Hepatocyte (in vitro differentiated cells): ENCODE measurements at regions not wholly inside any gene's neighbourhood (a gene's known extent, or its start where the extent isn't known, plus 50 kb on each side); places are given as distances from the start of the nearest gene placed in this dataset.

Experiments used
- DNase-seq: peaks from one replicate; pipeline ENCODE4 v3.0.0-alpha.2; 2016; ENCODE audit warnings: low spot score
- H2AFZ ChIP-seq: fragments of 200-600 bp; sonication (generic); 2 replicates; pipeline ENCODE4 v1.6.0; 2016; ENCODE audit warnings: antibody characterized with exemption, mild to moderate bottlenecking
- H3K27ac ChIP-seq: fragments of 200-600 bp; sonication (generic); 2 replicates; pipeline ENCODE4 v1.5.1; 2016; ENCODE audit warnings: mild to moderate bottlenecking
- H3K27me3 ChIP-seq: fragments of 200-600 bp; sonication (generic); 2 replicates; pipeline ENCODE4 v1.6.1; 2016
- H3K36me3 ChIP-seq: fragments of 200-600 bp; sonication (generic); replicated peaks from 2 replicates; pipeline ENCODE4 v1.5.1; 2016; ENCODE audit warnings: low read depth; ENCODE audit not compliant: insufficient read depth
- H3K4me1 ChIP-seq: fragments of 200-600 bp; sonication (generic); 2 replicates; pipeline ENCODE4 v1.5.1; 2016; ENCODE audit warnings: mild to moderate bottlenecking, moderate library complexity; ENCODE audit not compliant: insufficient read depth
- H3K4me2 ChIP-seq: fragments of 200-600 bp; sonication (generic); 2 replicates; pipeline ENCODE4 v1.6.0; 2016
- H3K4me3 ChIP-seq: fragments of 200-600 bp; sonication (generic); 2 replicates; pipeline ENCODE4 v1.5.1; 2016; ENCODE audit warnings: mild to moderate bottlenecking
- H3K79me2 ChIP-seq: fragments of 200-600 bp; sonication (generic); 2 replicates; pipeline ENCODE4 v1.6.0; 2017; ENCODE audit warnings: mild to moderate bottlenecking
- H3K9me2 ChIP-seq: fragments of 200-600 bp; sonication (generic); replicated peaks from 2 replicates; pipeline ENCODE4 v1.6.0; 2017; ENCODE audit warnings: mild to moderate bottlenecking; ENCODE audit not compliant: insufficient read depth
- H3K9me3 ChIP-seq: fragments of 200-600 bp; sonication (generic); 2 replicates; pipeline ENCODE4 v1.5.1; 2016; ENCODE audit warnings: low read depth, mild to moderate bottlenecking
- H4K20me1 ChIP-seq: fragments of 200-600 bp; sonication (generic); 2 replicates; pipeline ENCODE4 v1.6.0; 2016; ENCODE audit warnings: mild to moderate bottlenecking; ENCODE audit not compliant: insufficient read depth, poor library complexity, severe bottlenecking
- EZH2 ChIP-seq: fragments of 200-600 bp; sonication (generic); IDR thresholded peaks from 2 replicates; pipeline ENCODE4 v1.6.1; 2016; ENCODE audit warnings: antibody characterized with exemption, mild to moderate bottlenecking, borderline replicate concordance
- EZH2phosphoT487 ChIP-seq: fragments of 200-600 bp; sonication (generic); IDR thresholded peaks from one replicate; pipeline ENCODE4 v1.6.1; 2018; ENCODE audit warnings: antibody characterized with exemption, mild to moderate bottlenecking, low read depth, moderate library complexity; ENCODE audit not compliant: unreplicated experiment, severe bottlenecking
- WGBS: methylation state at CpG from one replicate; pipeline ENCODE4 v1.1.6; 2016; ENCODE audit warnings: low lambda C conversion rate; ENCODE audit errors: missing lambda C conversion rate; 5-methylcytosine and 5-hydroxymethylcytosine counted together
- TF ChIP-seq, protein P1 (sequence below): fragments of 200-600 bp; sonication (generic); IDR thresholded peaks from 2 replicates; pipeline ENCODE4 v1.5.1; 2016; ENCODE audit warnings: antibody characterized with exemption, mild to moderate bottlenecking; ENCODE audit not compliant: poor library complexity

DNA sequence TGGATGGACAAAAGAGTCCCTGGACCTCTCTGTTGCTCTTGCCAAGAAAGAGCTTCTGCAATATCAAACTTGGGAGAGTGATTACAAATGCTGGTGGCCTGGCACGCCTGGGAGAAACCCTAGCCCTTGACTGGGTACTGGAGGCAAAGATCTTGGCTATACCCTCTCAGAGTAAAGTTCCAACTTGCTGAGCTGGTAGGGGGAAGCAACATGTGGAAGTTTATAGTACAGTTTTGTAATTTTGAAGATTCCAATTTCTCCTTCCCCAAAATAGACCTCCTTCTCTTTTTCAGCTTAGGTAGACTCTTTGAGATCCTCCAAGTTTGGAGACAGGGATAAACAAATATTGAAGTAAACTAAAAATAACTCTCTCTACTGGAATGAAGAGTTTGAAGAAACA is 645.3 kb downstream of the NR4A2 start:
- Histone ChIP-seq H3K4me1 (no peaks in the 10 kb centered on the region), H2AFZ (no peak overlapping the region), H4K20me1 (no peaks in the 10 kb centered on the region), H3K36me3 (no peaks in the 10 kb centered on the region), H3K4me2 (no peak overlapping the region), H3K9me3 (no peaks in the 10 kb centered on the region), H3K27ac (no peak overlapping the region), H3K4me3 (no peak overlapping the region), H3K9me2 (no peaks in the 10 kb centered on the region), H3K79me2 (no peaks in the 10 kb centered on the region), H3K27me3 (no peaks in the 10 kb centered on the region)
- no peak for DNase-seq
- TF ChIP-seq EZH2phosphoT487 (no peak), EZH2 (no peak)
- TF ChIP-seq, protein P1, sequence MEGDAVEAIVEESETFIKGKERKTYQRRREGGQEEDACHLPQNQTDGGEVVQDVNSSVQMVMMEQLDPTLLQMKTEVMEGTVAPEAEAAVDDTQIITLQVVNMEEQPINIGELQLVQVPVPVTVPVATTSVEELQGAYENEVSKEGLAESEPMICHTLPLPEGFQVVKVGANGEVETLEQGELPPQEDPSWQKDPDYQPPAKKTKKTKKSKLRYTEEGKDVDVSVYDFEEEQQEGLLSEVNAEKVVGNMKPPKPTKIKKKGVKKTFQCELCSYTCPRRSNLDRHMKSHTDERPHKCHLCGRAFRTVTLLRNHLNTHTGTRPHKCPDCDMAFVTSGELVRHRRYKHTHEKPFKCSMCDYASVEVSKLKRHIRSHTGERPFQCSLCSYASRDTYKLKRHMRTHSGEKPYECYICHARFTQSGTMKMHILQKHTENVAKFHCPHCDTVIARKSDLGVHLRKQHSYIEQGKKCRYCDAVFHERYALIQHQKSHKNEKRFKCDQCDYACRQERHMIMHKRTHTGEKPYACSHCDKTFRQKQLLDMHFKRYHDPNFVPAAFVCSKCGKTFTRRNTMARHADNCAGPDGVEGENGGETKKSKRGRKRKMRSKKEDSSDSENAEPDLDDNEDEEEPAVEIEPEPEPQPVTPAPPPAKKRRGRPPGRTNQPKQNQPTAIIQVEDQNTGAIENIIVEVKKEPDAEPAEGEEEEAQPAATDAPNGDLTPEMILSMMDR, result no peak
- WGBS, result 84% methylated on average over 1 of the region's 1 CpG

- Histone ChIP-seq H3K27ac (no peak overlapping the region), H3K27me3 (no peaks in the 10 kb centered on the region), H3K9me3 (no peaks in the 10 kb centered on the region), H3K4me2 (no peak overlapping the region), H3K4me1 (no peaks in the 10 kb centered on the region), H3K79me2 (no peaks in the 10 kb centered on the region), H3K4me3 (no peak overlapping the region), H2AFZ (no peak overlapping the region), H4K20me1 (no peaks in the 10 kb centered on the region), H3K36me3 (no peaks in the 10 kb centered on the region), H3K9me2 (no peaks in the 10 kb centered on the region)
- DNase-seq, result no peak
- TF ChIP-seq, protein P1, result no peak
- TF ChIP-seq EZH2phosphoT487 (no peak), EZH2 (no peak)
- 87% methylated on average over 2 of the region's 2 CpGs for WGBS
Measured at GRCh38 chr2:155679647-155680046, 652.9 kb downstream of the NR4A2 start.

- H3K9me2 ChIP-seq, result no peaks in the 10 kb centered on the region
- no peak for TF ChIP-seq EZH2phosphoT487
- TF ChIP-seq, protein P1, result no peak
- no peak for TF ChIP-seq EZH2
- no peak overlapping the region for H2AFZ ChIP-seq
- WGBS, result 84% methylated on average over 2 of the region's 2 CpGs
- DNase-seq, result no peak
- no peak overlapping the region for H3K4me3 ChIP-seq
- H4K20me1 ChIP-seq, result no peaks in the 10 kb centered on the region
- no peak overlapping the region for H3K4me2 ChIP-seq
- H3K27ac ChIP-seq, result no peak overlapping the region
- H3K36me3 ChIP-seq, result no peaks in the 10 kb centered on the region
- H3K9me3 ChIP-seq, result no peaks in the 10 kb centered on the region
- H3K4me1 ChIP-seq, result no peaks in the 10 kb centered on the region
- no peaks in the 10 kb centered on the region for H3K79me2 ChIP-seq
- H3K27me3 ChIP-seq, result no peaks in the 10 kb centered on the region
Measured at GRCh38 chr2:155675920-155676319, 656.6 kb downstream of the NR4A2 start.

DNA sequence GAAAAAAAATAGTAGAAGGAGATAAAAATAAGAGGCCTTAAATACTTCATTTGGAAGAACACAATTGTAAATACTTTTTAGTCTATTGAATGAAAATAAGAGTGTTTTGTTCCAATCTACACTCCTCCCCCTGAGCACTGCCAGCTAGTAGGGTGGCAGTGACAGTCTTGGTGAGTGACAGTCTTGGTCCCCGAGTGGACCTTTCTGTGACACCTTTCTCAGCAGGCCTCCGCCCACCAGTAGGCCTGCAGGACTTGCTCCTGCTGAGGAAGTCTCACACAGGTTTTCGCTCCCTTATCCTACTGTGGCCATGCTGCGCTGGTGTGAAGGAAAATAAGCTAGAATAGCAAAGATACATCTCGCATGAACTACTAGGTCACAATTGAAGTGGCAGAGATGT is 666.8 kb downstream of the NR4A2 start:
- no peaks in the 10 kb centered on the region for H3K9me2 ChIP-seq
- H4K20me1 ChIP-seq, result no peaks in the 10 kb centered on the region
- TF ChIP-seq EZH2, result no peak
- no peak for TF ChIP-seq EZH2phosphoT487
- WGBS, result 83% methylated on average over 5 of the region's 5 CpGs
- no peak overlapping the region for H2AFZ ChIP-seq
- no peaks in the 10 kb centered on the region for H3K4me1 ChIP-seq
- H3K79me2 ChIP-seq, result no peaks in the 10 kb centered on the region
- DNase-seq, result no peak
- H3K36me3 ChIP-seq, result no peaks in the 10 kb centered on the region
- H3K4me2 ChIP-seq, result no peak overlapping the region
- no peak overlapping the region for H3K27ac ChIP-seq
- H3K9me3 ChIP-seq, result no peaks in the 10 kb centered on the region
- H3K27me3 ChIP-seq, result no peaks in the 10 kb centered on the region
- H3K4me3 ChIP-seq, result no peak overlapping the region
